Lower leg skin (tissue), 4 donors: ENCODE measurements at regions not wholly inside any gene's neighbourhood (a gene's known extent, or its start where the extent isn't known, plus 50 kb on each side); places are given as distances from the start of the nearest gene placed in this dataset.

Experiments
- DNase-seq, 2 donors: peaks; one replicate each; pipeline ENCODE4 v3.0.0-alpha.2; 2019; ENCODE audit warnings: low spot score in 2 of 2
- H3K4me3 ChIP-seq: fragments of 200-600 bp; sonication (generic); 2 replicates; pipeline ENCODE4 v1.5.1; 2017; ENCODE audit warnings: mild to moderate bottlenecking, low read depth; ENCODE audit not compliant: poor library complexity, severe bottlenecking
- CTCF ChIP-seq, 3 donors: fragments of 450-650 bp; IDR thresholded peaks; one replicate each; pipeline ENCODE4 v1.5.1; 2016; ENCODE audit warnings: antibody characterized with exemption in 3 of 3, mild to moderate bottlenecking in 3 of 3, moderate library complexity in 2 of 3
- POLR2A ChIP-seq, 2 donors: fragments of 450-650 bp; IDR thresholded peaks; one replicate each; pipeline ENCODE4 v1.6.1; 2016 to 2017; ENCODE audit warnings: antibody characterized with exemption in 2 of 2, mild to moderate bottlenecking in 1 of 2, moderate library complexity in 1 of 2
- WGBS, 2 donors: methylation state at CpG; one replicate each; pipeline ENCODE4 v1.1.5; 2018; 5-methylcytosine and 5-hydroxymethylcytosine counted together
- intact Hi-C: fragments of 100-400 bp; cut with DNase I; formaldehyde crosslinking; loops from one replicate; pipeline ENCODE4 v1.15.0; 2023; ENCODE audit warnings: low total_unique reads

GRCh38 chr12:91871751-91872150 is 273.9 kb downstream of the BTG1 start:
- intact Hi-C loops = no loop called here
- TF ChIP-seq CTCF (IDR thresholded peaks at IDR 0.05) = no peak
- no peak for TF ChIP-seq POLR2A (IDR thresholded peaks at IDR 0.05)
- 83% methylated on average over 1 of the region's 1 CpG for WGBS, 2 donors
- no peak overlapping the region for H3K4me3 ChIP-seq
- DNase-seq = no peak

DNA sequence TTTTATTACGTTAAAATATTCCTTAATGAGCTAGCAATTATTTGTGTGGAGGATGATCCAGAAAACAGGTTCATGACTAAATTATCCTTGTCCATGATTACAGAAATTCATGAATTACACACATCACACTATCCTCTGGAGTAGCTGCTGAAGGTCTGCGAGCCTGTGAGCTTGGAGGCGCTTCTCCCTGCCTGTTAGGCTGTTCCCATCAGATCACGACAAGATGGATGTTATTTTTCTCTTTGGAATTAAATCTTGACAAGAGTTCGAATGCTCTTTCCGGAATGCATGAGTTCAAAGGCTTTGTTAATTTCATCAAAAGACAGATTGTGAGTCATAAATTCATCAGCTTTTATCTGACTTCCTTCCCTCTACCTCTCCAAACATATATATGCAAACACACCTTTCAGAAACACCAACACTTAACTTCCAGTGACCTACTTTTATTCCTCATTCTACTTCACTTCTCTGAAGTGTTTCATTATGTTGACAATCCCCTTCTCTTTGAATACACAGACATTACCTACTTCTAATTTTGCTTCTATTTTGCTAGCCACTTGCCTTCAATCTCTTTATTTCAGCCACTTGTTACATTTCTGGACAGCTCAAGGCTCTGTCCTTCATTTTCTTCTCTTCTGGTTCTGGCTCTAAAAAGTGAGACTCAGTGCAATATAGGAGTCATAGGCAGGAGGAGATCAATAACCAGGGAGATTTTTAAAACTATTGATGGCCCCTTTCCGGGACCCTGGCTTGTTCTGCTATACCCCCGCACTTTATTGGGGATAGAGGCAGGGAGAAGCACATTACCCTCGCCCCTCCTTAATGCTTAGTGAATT is 274.6 kb downstream of the BTG1 start:
- intact Hi-C loops = no loop called here
- WGBS, 2 donors = 71 to 76% methylated on average over 9 of the region's 9 CpGs

GRCh38 chr12:91868054-91868453 is 277.6 kb downstream of the BTG1 start:
- TF ChIP-seq CTCF (IDR thresholded peaks at IDR 0.05) (no peak), POLR2A (IDR thresholded peaks at IDR 0.05) (no peak)
- DNase-seq = no peak
- intact Hi-C loops = no loop called here
- 87 to 90% methylated on average over 4 of the region's 4 CpGs for WGBS, 2 donors
- H3K4me3 ChIP-seq = no peak overlapping the region

More for the DNA sequence above, 274.6 kb downstream of the BTG1 start:
- DNase-seq = no peak
- H3K4me3 ChIP-seq = no peak overlapping the region
- TF ChIP-seq POLR2A (IDR thresholded peaks at IDR 0.05) (no peak), CTCF (IDR thresholded peaks at IDR 0.05) (no peak)

GRCh38 chr12:91866566-91866965 is 279.1 kb downstream of the BTG1 start:
- whole genome bisulfite sequencing, 2 donors = 85 to 90% methylated on average over 5 of the region's 5 CpGs
- TF ChIP-seq CTCF (IDR thresholded peaks at IDR 0.05) = no peak
- TF ChIP-seq POLR2A (IDR thresholded peaks at IDR 0.05) = no peak
- H3K4me3 ChIP-seq = no peak overlapping the region
- intact Hi-C loops = no loop called here
- no peak for DNase-seq

GRCh38 chr12:91863702-91864101 is 281.9 kb downstream of the BTG1 start:
- no peak overlapping the region for H3K4me3 ChIP-seq
- WGBS, 2 donors = 81 to 82% methylated on average over 3 of the region's 3 CpGs
- intact Hi-C loops = no loop called here
- TF ChIP-seq CTCF (IDR thresholded peaks at IDR 0.05) (no peak), POLR2A (IDR thresholded peaks at IDR 0.05) (no peak)
- DNase-seq = no peak

- 84 to 95% methylated on average over 1 of the region's 1 CpG for WGBS, 2 donors
- no peak overlapping the region for H3K4me3 ChIP-seq
- intact Hi-C loops = no loop called here
Observed at GRCh38 chr12:91861554-91861953, 284.1 kb downstream of the BTG1 start.

More at GRCh38 chr12:91861554-91861953, 284.1 kb downstream of the BTG1 start:
- DNase-seq = no peak
- TF ChIP-seq POLR2A (IDR thresholded peaks at IDR 0.05) (no peak), CTCF (IDR thresholded peaks at IDR 0.05) (no peak)
